Nephron (organoid): ENCODE measurements at regions not wholly inside any gene's neighbourhood (a gene's known extent, or its start where the extent isn't known, plus 50 kb on each side); places are given as distances from the start of the nearest gene placed in this dataset.

Experiments
- H3K27ac Mint-ChIP-seq, 3 experiments: 2 replicates each; pipeline ENCODE4 v1.8.0; 2020; ENCODE audit warnings: mixed read lengths in 3 of 3, mild to moderate bottlenecking in 2 of 3, moderate library complexity in 1 of 3
- H3K27me3 Mint-ChIP-seq: 2 replicates; pipeline ENCODE4 v1.8.0; 2021; ENCODE audit warnings: low read depth, mild to moderate bottlenecking, moderate library complexity, mixed read lengths
- H3K36me3 Mint-ChIP-seq: 2 replicates; pipeline ENCODE4 v1.8.0; 2020; ENCODE audit warnings: low read depth, mixed read lengths
- H3K4me1 Mint-ChIP-seq: 2 replicates; pipeline ENCODE4 v1.8.0; 2020; ENCODE audit warnings: mixed read lengths
- H3K4me3 Mint-ChIP-seq, 3 experiments: 2 replicates each; pipeline ENCODE4 v1.8.0; 2020; ENCODE audit warnings: mild to moderate bottlenecking in 3 of 3, mixed read lengths in 3 of 3, moderate library complexity in 2 of 3
- H3K9me3 Mint-ChIP-seq: 2 replicates; pipeline ENCODE4 v1.8.0; 2020; ENCODE audit warnings: mixed read lengths
- TF ChIP-seq, protein P1 (sequence below), 3 experiments: fragments of 200-600 bp; sonication (generic); IDR thresholded peaks; one replicate each; pipeline ENCODE4 v1.5.0; 2021; ENCODE audit warnings: antibody characterized with exemption in 3 of 3; ENCODE audit not compliant: unreplicated experiment in 3 of 3

DNA sequence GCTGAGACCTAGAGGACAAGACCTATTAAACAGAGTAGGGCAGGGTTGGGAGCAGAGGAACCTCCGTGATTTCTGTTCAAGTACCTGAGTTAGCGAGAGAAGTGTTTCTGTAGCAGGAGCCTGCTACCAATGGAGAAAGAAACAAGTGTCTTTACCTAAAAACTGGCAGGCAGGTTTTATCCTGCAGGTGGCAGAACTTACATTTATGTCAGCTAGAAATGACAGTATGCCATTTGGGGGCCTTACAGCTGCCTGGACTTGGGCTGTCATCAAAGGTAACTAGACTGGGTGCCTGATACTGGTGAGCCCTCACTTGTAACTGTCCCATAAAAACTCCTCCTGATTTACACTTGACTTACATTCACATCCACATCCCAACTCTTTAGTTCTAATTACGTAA, 185.3 kb upstream of the MIR17HG start:
- Mint-ChIP-seq H3K27me3 (peaks cover 14% of the 10 kb centered on the region), H3K4me1 (peaks cover 6% of the 10 kb centered on the region), H3K4me3 (no peak overlapping the region), H3K36me3 (no peaks in the 10 kb centered on the region), H3K9me3 (peaks cover 3% of the 10 kb centered on the region), H3K27ac (no peak overlapping the region)
- TF ChIP-seq, protein P1, sequence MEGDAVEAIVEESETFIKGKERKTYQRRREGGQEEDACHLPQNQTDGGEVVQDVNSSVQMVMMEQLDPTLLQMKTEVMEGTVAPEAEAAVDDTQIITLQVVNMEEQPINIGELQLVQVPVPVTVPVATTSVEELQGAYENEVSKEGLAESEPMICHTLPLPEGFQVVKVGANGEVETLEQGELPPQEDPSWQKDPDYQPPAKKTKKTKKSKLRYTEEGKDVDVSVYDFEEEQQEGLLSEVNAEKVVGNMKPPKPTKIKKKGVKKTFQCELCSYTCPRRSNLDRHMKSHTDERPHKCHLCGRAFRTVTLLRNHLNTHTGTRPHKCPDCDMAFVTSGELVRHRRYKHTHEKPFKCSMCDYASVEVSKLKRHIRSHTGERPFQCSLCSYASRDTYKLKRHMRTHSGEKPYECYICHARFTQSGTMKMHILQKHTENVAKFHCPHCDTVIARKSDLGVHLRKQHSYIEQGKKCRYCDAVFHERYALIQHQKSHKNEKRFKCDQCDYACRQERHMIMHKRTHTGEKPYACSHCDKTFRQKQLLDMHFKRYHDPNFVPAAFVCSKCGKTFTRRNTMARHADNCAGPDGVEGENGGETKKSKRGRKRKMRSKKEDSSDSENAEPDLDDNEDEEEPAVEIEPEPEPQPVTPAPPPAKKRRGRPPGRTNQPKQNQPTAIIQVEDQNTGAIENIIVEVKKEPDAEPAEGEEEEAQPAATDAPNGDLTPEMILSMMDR (IDR thresholded peaks at IDR 0.05; ENCODE audit: unreplicated experiment in 3 of 3) = no peak

DNA sequence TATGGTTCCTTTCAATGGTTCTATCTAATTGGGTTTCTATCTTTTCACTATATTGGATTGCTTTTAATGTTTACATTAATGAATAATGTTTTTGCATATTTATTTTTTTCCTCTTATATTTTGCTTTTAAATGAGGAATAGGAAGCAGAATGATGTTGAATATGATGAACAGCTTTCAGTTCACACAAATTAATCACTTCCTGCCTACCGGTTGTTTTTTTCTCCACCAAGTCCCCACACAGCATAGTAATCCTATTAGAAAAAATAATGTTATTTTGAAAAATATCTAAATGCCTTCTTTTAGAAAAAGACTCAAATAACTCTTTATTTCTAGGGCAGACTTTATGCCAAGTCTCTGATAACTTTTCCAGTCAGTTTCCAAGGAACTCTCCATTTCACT, 184.9 kb upstream of the MIR17HG start:
- peaks cover 3% of the 10 kb centered on the region for H3K4me1 Mint-ChIP-seq
- H3K27ac Mint-ChIP-seq = no peak overlapping the region
- no peaks in the 10 kb centered on the region for H3K36me3 Mint-ChIP-seq
- no peak overlapping the region for H3K4me3 Mint-ChIP-seq
- TF ChIP-seq, protein P1 (IDR thresholded peaks at IDR 0.05; ENCODE audit: unreplicated experiment in 3 of 3) = no peak
- peaks cover 14% of the 10 kb centered on the region for H3K27me3 Mint-ChIP-seq
- H3K9me3 Mint-ChIP-seq = peaks cover 3% of the 10 kb centered on the region

DNA sequence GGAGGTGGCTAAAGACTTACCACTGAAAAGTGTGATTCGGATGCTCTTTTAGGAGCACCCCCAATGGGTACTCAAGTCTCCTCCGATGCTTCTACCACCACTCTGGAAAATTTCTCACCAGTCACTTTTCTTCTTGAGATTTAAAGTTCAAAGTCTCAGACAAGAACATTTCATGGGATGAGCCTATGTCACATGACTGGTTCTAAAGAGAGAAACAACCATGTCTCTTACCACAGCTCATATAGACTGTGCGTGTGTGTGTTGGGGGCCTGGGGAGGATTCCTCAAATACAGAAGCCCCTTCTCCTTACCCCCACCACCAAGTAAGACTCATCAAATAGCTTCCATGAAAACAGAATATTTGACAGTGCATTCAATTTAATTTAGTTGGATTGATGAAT, 181.7 kb upstream of the MIR17HG start:
- H3K36me3 Mint-ChIP-seq = no peaks in the 10 kb centered on the region
- no peak overlapping the region for H3K27ac Mint-ChIP-seq
- peaks cover 20% of the 10 kb centered on the region for H3K4me1 Mint-ChIP-seq
- TF ChIP-seq, protein P1 (IDR thresholded peaks at IDR 0.05; ENCODE audit: unreplicated experiment in 3 of 3) = no peak
- peaks cover 14% of the 10 kb centered on the region for H3K27me3 Mint-ChIP-seq
- peaks cover 3% of the 10 kb centered on the region for H3K9me3 Mint-ChIP-seq
- no peak overlapping the region for H3K4me3 Mint-ChIP-seq

DNA sequence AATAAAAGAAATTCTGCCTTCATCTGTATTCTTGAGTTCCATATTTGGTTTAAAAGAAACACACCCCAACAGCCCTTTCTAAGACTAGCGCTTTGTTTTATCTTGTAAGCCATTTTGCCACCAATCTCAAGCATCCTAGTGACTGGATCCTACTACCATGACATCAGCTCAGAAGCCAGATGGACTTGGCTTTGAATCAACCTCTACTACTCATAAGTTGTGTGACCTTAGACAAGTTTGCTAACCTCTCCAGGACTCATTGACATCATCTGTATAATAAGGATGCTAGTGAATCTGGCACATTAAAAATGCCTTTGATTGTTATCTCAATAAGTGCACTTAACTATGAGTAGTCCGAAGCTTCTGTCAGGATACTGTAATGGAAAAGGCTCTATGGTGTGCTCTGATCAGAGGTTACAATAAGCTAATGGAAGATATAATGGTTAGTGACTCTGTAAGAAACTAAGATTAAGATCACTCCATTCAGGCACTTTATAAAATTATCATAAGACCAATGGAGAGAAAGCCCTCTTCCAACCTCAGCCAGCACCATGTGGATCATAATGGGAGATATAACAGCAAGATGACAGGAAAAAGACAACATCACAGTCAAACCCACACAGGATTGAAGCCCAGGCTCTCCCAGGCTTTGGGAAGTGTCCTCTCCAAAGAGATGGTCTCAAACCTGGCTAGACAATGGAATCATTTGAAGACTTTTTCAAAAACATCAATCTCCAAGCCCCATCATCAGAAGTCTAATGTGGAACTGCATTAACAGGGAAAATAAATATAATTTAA, 180.6 kb upstream of the MIR17HG start:
- Mint-ChIP-seq H3K4me1 (peaks cover 20% of the 10 kb centered on the region), H3K27ac (no peak overlapping the region), H3K9me3 (peaks cover 3% of the 10 kb centered on the region), H3K4me3 (no peak overlapping the region), H3K36me3 (no peaks in the 10 kb centered on the region), H3K27me3 (peaks cover 11% of the 10 kb centered on the region)
- TF ChIP-seq, protein P1 (IDR thresholded peaks at IDR 0.05; ENCODE audit: unreplicated experiment in 3 of 3) = no peak

DNA sequence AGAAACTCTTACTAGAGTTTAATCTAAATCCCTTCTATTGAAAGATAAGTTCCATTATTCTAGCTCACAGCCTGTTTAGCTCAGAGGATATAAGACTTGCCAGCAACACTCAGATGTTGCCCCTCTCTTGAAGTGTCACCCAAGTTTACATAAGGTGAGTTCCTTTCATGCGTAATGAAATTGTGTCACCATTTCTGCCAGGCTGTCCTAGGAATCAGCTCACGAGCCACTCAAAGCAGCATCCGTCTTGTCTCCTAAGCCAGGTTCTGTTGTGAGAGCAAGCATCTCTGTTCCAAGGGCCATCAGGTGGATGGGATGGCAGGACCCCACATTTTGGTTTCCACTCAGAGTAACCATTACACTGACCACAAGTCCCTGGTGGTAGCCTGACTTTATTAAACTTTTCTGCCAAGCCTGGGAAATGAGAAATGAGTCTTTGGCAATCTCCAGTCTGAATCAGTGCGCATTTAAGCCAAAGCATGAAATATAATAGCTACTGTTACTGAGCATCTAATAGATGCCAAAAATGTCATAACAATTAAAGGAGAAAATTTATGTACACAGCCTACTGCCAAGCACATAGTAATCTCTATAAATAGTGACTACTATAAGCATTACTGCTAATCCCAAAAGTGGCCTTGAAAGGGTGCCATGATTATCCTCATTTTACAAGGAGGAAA, 179.6 kb upstream of the MIR17HG start:
- peaks cover 3% of the 10 kb centered on the region for H3K9me3 Mint-ChIP-seq
- TF ChIP-seq, protein P1 (IDR thresholded peaks at IDR 0.05; ENCODE audit: unreplicated experiment in 3 of 3) = no peak

More for the DNA sequence above, 179.6 kb upstream of the MIR17HG start:
- H3K4me3 Mint-ChIP-seq = no peak overlapping the region
- H3K27ac Mint-ChIP-seq = peak overlapping the region; percentile 63 to 94 (median 63)
- no peaks in the 10 kb centered on the region for H3K36me3 Mint-ChIP-seq
- H3K4me1 Mint-ChIP-seq = peaks cover 20% of the 10 kb centered on the region
- H3K27me3 Mint-ChIP-seq = peaks cover 9% of the 10 kb centered on the region
